Osteocyte (in vitro differentiated cells): ENCODE measurements at regions not wholly inside any gene's neighbourhood (a gene's known extent, or its start where the extent isn't known, plus 50 kb on each side); places are given as distances from the start of the nearest gene placed in this dataset.

Experiments used
- DNase-seq: peaks from one replicate; pipeline ENCODE4 v3.0.0; 2021; ENCODE audit warnings: mixed read lengths; ENCODE audit not compliant: unreplicated experiment; ENCODE audit errors: extremely low spot score
- H3K27ac Mint-ChIP-seq: one replicate; pipeline ENCODE4 v1.8.0; 2021; ENCODE audit warnings: mild to moderate bottlenecking, mixed read lengths; ENCODE audit not compliant: unreplicated experiment
- H3K27me3 Mint-ChIP-seq: one replicate; pipeline ENCODE4 v1.8.0; 2021; ENCODE audit warnings: mixed read lengths; ENCODE audit not compliant: unreplicated experiment
- H3K36me3 Mint-ChIP-seq: one replicate; pipeline ENCODE4 v1.8.0; 2021; ENCODE audit warnings: mixed read lengths; ENCODE audit not compliant: unreplicated experiment
- H3K4me1 Mint-ChIP-seq: one replicate; pipeline ENCODE4 v1.8.0; 2021; ENCODE audit warnings: mixed read lengths; ENCODE audit not compliant: unreplicated experiment
- H3K4me3 Mint-ChIP-seq: one replicate; pipeline ENCODE4 v1.8.0; 2021; ENCODE audit warnings: mild to moderate bottlenecking, moderate library complexity, mixed read lengths; ENCODE audit not compliant: unreplicated experiment
- H3K9me3 Mint-ChIP-seq: one replicate; pipeline ENCODE4 v1.8.0; 2021; ENCODE audit warnings: mixed read lengths; ENCODE audit not compliant: unreplicated experiment
- TF ChIP-seq, protein P1 (sequence below): fragments of 200-600 bp; sonication (generic); IDR thresholded peaks from 2 replicates; pipeline ENCODE4 v1.5.0; 2021; ENCODE audit warnings: antibody characterized with exemption, mild to moderate bottlenecking, moderate library complexity

DNA sequence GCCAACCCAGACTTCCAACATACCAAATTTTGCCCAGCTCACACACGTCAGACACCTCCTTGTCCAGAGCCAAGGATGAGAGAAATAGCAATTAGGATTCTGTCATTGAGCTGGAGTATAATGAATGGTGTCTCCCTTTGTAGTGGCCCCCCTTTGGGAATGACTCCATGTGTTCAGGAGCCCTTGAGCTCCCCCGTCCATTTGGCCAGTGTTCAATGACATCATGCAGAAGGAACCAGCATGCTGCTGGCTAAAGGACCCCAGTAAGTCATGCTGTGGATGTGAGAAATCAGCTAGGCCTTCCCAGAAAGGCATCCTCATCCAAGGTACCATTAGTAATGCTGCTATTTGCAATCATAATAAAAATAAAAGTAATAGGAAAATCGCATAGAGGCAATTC is 158.8 kb upstream of the SRRM4 start:
- TF ChIP-seq, protein P1, sequence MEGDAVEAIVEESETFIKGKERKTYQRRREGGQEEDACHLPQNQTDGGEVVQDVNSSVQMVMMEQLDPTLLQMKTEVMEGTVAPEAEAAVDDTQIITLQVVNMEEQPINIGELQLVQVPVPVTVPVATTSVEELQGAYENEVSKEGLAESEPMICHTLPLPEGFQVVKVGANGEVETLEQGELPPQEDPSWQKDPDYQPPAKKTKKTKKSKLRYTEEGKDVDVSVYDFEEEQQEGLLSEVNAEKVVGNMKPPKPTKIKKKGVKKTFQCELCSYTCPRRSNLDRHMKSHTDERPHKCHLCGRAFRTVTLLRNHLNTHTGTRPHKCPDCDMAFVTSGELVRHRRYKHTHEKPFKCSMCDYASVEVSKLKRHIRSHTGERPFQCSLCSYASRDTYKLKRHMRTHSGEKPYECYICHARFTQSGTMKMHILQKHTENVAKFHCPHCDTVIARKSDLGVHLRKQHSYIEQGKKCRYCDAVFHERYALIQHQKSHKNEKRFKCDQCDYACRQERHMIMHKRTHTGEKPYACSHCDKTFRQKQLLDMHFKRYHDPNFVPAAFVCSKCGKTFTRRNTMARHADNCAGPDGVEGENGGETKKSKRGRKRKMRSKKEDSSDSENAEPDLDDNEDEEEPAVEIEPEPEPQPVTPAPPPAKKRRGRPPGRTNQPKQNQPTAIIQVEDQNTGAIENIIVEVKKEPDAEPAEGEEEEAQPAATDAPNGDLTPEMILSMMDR: no peak
- Mint-ChIP-seq H3K4me1 (no peaks in the 10 kb centered on the region), H3K36me3 (no peaks in the 10 kb centered on the region), H3K27ac (no peak overlapping the region), H3K4me3 (no peak overlapping the region), H3K9me3 (peaks cover 14% of the 10 kb centered on the region), H3K27me3 (no peaks in the 10 kb centered on the region)
- no peak for DNase-seq

DNA sequence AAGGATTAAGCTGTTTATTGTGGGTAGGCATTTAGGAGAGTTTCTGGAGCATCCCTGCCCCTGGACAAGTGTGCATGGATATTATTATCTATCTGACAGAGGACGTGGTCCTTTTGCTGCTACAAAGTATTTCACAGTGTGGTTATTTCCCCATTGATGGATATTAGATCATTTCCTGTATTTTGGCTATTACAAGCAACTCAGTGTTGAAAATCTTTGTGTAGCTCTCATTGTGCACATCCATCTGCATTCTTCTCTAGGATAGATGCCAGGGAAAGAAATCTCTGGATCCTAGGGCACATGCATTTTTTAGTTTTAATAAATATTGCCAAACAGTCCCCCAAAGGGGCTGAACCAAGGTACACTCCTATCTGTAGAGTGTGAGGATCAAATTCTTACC is 154.3 kb upstream of the SRRM4 start:
- Mint-ChIP-seq H3K4me3 (no peak overlapping the region), H3K9me3 (peaks cover 17% of the 10 kb centered on the region), H3K36me3 (no peaks in the 10 kb centered on the region), H3K27ac (no peak overlapping the region), H3K27me3 (no peaks in the 10 kb centered on the region), H3K4me1 (no peaks in the 10 kb centered on the region)
- no peak for DNase-seq
- TF ChIP-seq, protein P1: no peak

DNA sequence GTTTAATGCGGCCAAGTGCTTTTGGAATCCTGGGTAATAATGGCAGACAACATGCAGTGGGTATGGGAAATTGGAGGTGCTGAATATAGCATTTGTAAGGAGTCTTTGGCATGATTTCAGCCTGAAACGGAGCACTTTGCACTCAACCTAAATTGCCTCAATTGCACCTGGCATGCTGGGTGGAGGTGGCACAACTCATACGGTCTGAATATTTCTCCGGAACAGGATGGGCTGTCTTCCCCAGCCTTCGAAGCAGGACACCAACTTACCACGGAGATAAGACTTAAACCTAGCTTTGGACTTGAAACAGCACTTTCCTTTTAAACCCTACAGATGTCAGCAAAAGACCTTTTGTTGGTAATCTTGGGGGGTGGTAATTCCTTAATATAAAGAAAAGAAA is 153.7 kb upstream of the SRRM4 start:
- H3K36me3 Mint-ChIP-seq: no peaks in the 10 kb centered on the region
- H3K9me3 Mint-ChIP-seq: peaks cover 17% of the 10 kb centered on the region
- DNase-seq: no peak
- no peak overlapping the region for H3K27ac Mint-ChIP-seq
- no peaks in the 10 kb centered on the region for H3K27me3 Mint-ChIP-seq
- H3K4me3 Mint-ChIP-seq: no peak overlapping the region
- H3K4me1 Mint-ChIP-seq: no peaks in the 10 kb centered on the region
- TF ChIP-seq, protein P1: no peak

- Mint-ChIP-seq H3K27me3 (no peaks in the 10 kb centered on the region), H3K27ac (no peak overlapping the region), H3K4me3 (no peak overlapping the region), H3K9me3 (peaks cover 32% of the 10 kb centered on the region), H3K36me3 (no peaks in the 10 kb centered on the region), H3K4me1 (no peaks in the 10 kb centered on the region)
- DNase-seq: no peak
- TF ChIP-seq, protein P1: no peak
Observed at GRCh38 chr12:118830296-118830695, 151.0 kb upstream of the SRRM4 start.

DNA sequence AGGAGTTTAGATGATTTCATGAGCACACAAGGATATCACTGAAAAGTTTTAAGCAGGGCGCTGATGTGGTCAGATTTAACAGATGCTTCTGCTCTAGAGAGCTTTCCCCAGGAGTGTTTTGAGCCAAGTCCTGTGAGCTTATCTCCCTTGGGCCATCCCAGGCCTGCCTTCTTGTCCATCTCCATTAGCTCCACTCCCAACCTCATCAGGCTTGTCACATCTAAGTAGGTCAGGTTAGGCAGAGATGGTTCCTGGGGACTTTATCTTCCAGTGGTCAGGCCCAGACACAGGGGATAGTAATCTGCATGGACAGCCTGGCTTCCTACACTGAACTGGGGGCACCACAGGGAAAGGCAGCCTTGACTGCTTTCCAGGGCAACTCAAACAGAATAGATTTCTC is 145.4 kb upstream of the SRRM4 start:
- no peaks in the 10 kb centered on the region for H3K36me3 Mint-ChIP-seq
- no peak overlapping the region for H3K27ac Mint-ChIP-seq
- no peak overlapping the region for H3K4me3 Mint-ChIP-seq
- TF ChIP-seq, protein P1: no peak
- peaks cover 47% of the 10 kb centered on the region for H3K9me3 Mint-ChIP-seq
- no peak for DNase-seq
- H3K4me1 Mint-ChIP-seq: no peaks in the 10 kb centered on the region
- no peaks in the 10 kb centered on the region for H3K27me3 Mint-ChIP-seq
